ENCODE measurements at regions not wholly inside any gene's neighbourhood (a gene's known extent, or its start where the extent isn't known, plus 50 kb on each side); places are given as distances from the start of the nearest gene placed in this dataset.
A peak's percentile ranks its signal among the peaks of the same experiment; 100 is the strongest.
"Not testable (repeated sequence)": the region's sequence is repeated elsewhere in the genome, so short reads cannot be mapped to it uniquely, and the experiment has no call there.

GRCh38 chr17:45592433-45592923 lies 102.0 kb upstream of the PLEKHM1 start:
- H3K27ac ChIP-seq (ENCODE audit: low read depth, low read length); H3K9me3 ChIP-seq (ENCODE audit: control insufficient read depth, insufficient read depth, low read length); POLR2A ChIA-PET; H3K4me3 ChIP-seq (ENCODE audit: low read depth, low read length); H3K27me3 ChIP-seq (ENCODE audit: control insufficient read depth, insufficient read depth, low read length); CTCF ChIA-PET: not testable (repeated sequence)
- peak; percentile 64 for TF ChIP-seq CTCF (IDR thresholded peaks at IDR 0.05; ENCODE audit: low read depth, low read length)
- peak; percentile 16 for DNase-seq (ENCODE audit: low read depth, low spot score)

GRCh38 chr17:45596347-45596746 lies 105.8 kb upstream of the PLEKHM1 start:
- H3K27ac ChIP-seq (ENCODE audit: low read depth, low read length); H3K27me3 ChIP-seq (ENCODE audit: control insufficient read depth, insufficient read depth, low read length); POLR2A ChIA-PET; DNase-seq (ENCODE audit: low read depth, low spot score); H3K9me3 ChIP-seq (ENCODE audit: control insufficient read depth, insufficient read depth, low read length); CTCF ChIA-PET; H3K4me3 ChIP-seq (ENCODE audit: low read depth, low read length): not testable (repeated sequence)

- POLR2A ChIA-PET: not testable (repeated sequence)
Observed at GRCh38 chr17:45600052-45601012, 109.8 kb upstream of the PLEKHM1 start.

GRCh38 chr17:45601013-45601412 lies 110.5 kb upstream of the PLEKHM1 start:
- POLR2A ChIA-PET; H3K9me3 ChIP-seq (ENCODE audit: control insufficient read depth, insufficient read depth, low read length); H3K4me3 ChIP-seq (ENCODE audit: low read depth, low read length); CTCF ChIA-PET; H3K27ac ChIP-seq (ENCODE audit: low read depth, low read length); DNase-seq (ENCODE audit: low read depth, low spot score); H3K27me3 ChIP-seq (ENCODE audit: control insufficient read depth, insufficient read depth, low read length): not testable (repeated sequence)

More at GRCh38 chr17:45600052-45601012, 109.8 kb upstream of the PLEKHM1 start:
- H3K27ac ChIP-seq (ENCODE audit: low read depth, low read length); H3K4me3 ChIP-seq (ENCODE audit: low read depth, low read length); H3K9me3 ChIP-seq (ENCODE audit: control insufficient read depth, insufficient read depth, low read length); CTCF ChIA-PET; H3K27me3 ChIP-seq (ENCODE audit: control insufficient read depth, insufficient read depth, low read length); DNase-seq (ENCODE audit: low read depth, low spot score): not testable (repeated sequence)

GRCh38 chr17:45601605-45602539 lies 111.4 kb upstream of the PLEKHM1 start:
- H3K27me3 ChIP-seq (ENCODE audit: control insufficient read depth, insufficient read depth, low read length); H3K4me3 ChIP-seq (ENCODE audit: low read depth, low read length); H3K9me3 ChIP-seq (ENCODE audit: control insufficient read depth, insufficient read depth, low read length); CTCF ChIA-PET; H3K27ac ChIP-seq (ENCODE audit: low read depth, low read length); POLR2A ChIA-PET; DNase-seq (ENCODE audit: low read depth, low spot score): not testable (repeated sequence)

GRCh38 chr17:45605751-45606150 lies 115.2 kb upstream of the PLEKHM1 start:
- DNase-seq (ENCODE audit: low read depth, low spot score); H3K4me3 ChIP-seq (ENCODE audit: low read depth, low read length); H3K9me3 ChIP-seq (ENCODE audit: control insufficient read depth, insufficient read depth, low read length); POLR2A ChIA-PET; H3K27ac ChIP-seq (ENCODE audit: low read depth, low read length); H3K27me3 ChIP-seq (ENCODE audit: control insufficient read depth, insufficient read depth, low read length): not testable (repeated sequence)
- CTCF ChIA-PET: interaction anchor here (0.6 kb wide), 1 partner anchor 344 kb away, joined by 4 read pairs; no protein-coding TSS in a partner anchor

GRCh38 chr17:45619984-45620405 lies 129.5 kb upstream of the PLEKHM1 start:
- POLR2A ChIA-PET: not testable (repeated sequence)
- DNase-seq (ENCODE audit: low read depth, low spot score): peak; percentile 1

GRCh38 chr17:45620468-45620867 lies 129.9 kb upstream of the PLEKHM1 start:
- POLR2A ChIA-PET; H3K27me3 ChIP-seq (ENCODE audit: control insufficient read depth, insufficient read depth, low read length); H3K9me3 ChIP-seq (ENCODE audit: control insufficient read depth, insufficient read depth, low read length); H3K27ac ChIP-seq (ENCODE audit: low read depth, low read length); DNase-seq (ENCODE audit: low read depth, low spot score); CTCF ChIA-PET: not testable (repeated sequence)
- H3K4me3 ChIP-seq (ENCODE audit: low read depth, low read length): peak overlapping the region; percentile 47

More at GRCh38 chr17:45619984-45620405, 129.5 kb upstream of the PLEKHM1 start:
- H3K27me3 ChIP-seq (ENCODE audit: control insufficient read depth, insufficient read depth, low read length); CTCF ChIA-PET; H3K9me3 ChIP-seq (ENCODE audit: control insufficient read depth, insufficient read depth, low read length); H3K27ac ChIP-seq (ENCODE audit: low read depth, low read length): not testable (repeated sequence)
- peak overlapping the region; percentile 52 for H3K4me3 ChIP-seq (ENCODE audit: low read depth, low read length)

GRCh38 chr17:45621087-45621486 lies 130.6 kb upstream of the PLEKHM1 start:
- H3K9me3 ChIP-seq (ENCODE audit: control insufficient read depth, insufficient read depth, low read length); DNase-seq (ENCODE audit: low read depth, low spot score); H3K27me3 ChIP-seq (ENCODE audit: control insufficient read depth, insufficient read depth, low read length); H3K27ac ChIP-seq (ENCODE audit: low read depth, low read length); POLR2A ChIA-PET; CTCF ChIA-PET: not testable (repeated sequence)
- H3K4me3 ChIP-seq (ENCODE audit: low read depth, low read length): peak overlapping the region; percentile 7; the same call in 1 of the 2 replicates

- H3K9me3 ChIP-seq (ENCODE audit: control insufficient read depth, insufficient read depth, low read length); H3K27me3 ChIP-seq (ENCODE audit: control insufficient read depth, insufficient read depth, low read length); H3K27ac ChIP-seq (ENCODE audit: low read depth, low read length); H3K4me3 ChIP-seq (ENCODE audit: low read depth, low read length); DNase-seq (ENCODE audit: low read depth, low spot score); POLR2A ChIA-PET; CTCF ChIA-PET: not testable (repeated sequence)
Observed at GRCh38 chr17:45622295-45622694, 131.8 kb upstream of the PLEKHM1 start.

Measured in AG04450 (cell line).